ENCODE measurements at regions not wholly inside any gene's neighbourhood (a gene's known extent, or its start where the extent isn't known, plus 50 kb on each side); places are given as distances from the start of the nearest gene placed in this dataset.
"Not testable (repeated sequence)": the region's sequence is repeated elsewhere in the genome, so short reads cannot be mapped to it uniquely, and the experiment has no call there.

DNA sequence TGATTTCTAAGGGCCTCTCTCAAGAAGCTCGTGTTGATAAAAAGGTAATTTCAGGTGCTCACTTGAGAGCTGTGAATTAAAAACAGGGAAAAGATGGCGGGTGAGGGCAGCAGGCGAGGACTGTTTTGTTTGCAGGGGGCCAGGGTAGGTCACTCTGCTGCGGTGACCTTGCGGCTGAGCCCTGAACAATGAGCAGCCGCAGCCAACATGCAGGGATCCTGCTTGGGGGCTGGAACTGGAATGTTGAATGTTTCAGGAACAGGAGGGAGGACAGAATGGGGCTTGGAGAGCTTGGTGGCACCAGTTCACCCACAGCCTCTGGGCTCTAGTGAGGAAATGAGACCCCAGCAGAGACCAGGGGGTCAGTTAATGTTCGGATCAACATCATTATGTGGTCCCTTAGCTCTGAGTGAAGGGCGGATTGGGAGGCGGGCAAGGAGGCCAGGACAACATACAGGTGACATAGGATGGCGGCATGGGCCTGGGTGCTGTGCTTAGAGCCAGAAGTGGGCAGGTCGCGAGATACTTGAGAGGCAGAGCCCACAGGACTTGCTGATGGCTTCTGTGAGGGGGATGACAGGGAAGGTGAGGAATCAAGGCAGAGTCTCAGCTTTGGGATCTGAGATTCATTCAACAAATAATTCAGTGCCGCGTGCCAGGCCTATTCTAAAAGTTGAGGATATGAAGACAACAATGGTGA is 94.9 kb downstream of the CRLF3 start:
- H3K27ac ChIP-seq (ENCODE audit: low read length in 2 of 2); ATAC-seq (ENCODE audit: low read depth); H3K36me3 ChIP-seq (replicated peaks in 1 of 2; ENCODE audit: control extremely low read depth in 1 of 2, control insufficient read depth in 1 of 2, extremely low read depth in 1 of 2, insufficient read depth in 2 of 2, low read length in 1 of 2); POLR2A ChIA-PET; H3K27me3 ChIP-seq (replicated peaks in 1 of 4; ENCODE audit: control extremely low read depth in 1 of 4, control insufficient read depth in 3 of 4, insufficient read depth in 4 of 4, low read length in 3 of 4); H2AFZ ChIP-seq (ENCODE audit: insufficient read depth, low read depth, low read length, poor library complexity, severe bottlenecking); H3K27me3 Mint-ChIP-seq; H3K4me3 ChIP-seq (ENCODE audit: control extremely low read depth in 1 of 5, extremely low read depth in 1 of 5, insufficient read depth in 1 of 5, low read depth in 2 of 5, low read length in 4 of 5); H3K9me3 Mint-ChIP-seq (ENCODE audit: insufficient read depth); DNase-seq; intact Hi-C loops (cut with micrococcal nuclease); H4K20me1 ChIP-seq (ENCODE audit: control insufficient read depth, insufficient read depth, low read length, poor library complexity, severe bottlenecking); H3K9ac ChIP-seq (ENCODE audit: low read length); H3K4me2 ChIP-seq (replicated peaks; ENCODE audit: low read depth, low read length, poor library complexity, severe bottlenecking); H3K9me3 ChIP-seq (ENCODE audit: control extremely low read depth in 1 of 3, control insufficient read depth in 2 of 3, insufficient read depth in 1 of 3, low read length in 2 of 3): not testable (repeated sequence)
- Mint-ChIP-seq H3K27ac (peak overlapping the region; percentile 34), H3K4me3 (peak overlapping the region; percentile 59), H3K4me1 (peaks cover 29% of the 10 kb centered on the region)
- Histone ChIP-seq H3K79me2 (ENCODE audit: control insufficient read depth, insufficient read depth, low read length) (peaks cover 22% of the 10 kb centered on the region), H3K4me1 (ENCODE audit: control insufficient read depth in 2 of 2, insufficient read depth in 2 of 2, low read length in 2 of 2) (peaks cover 9 to 16% of the 10 kb centered on the region in 2 donors)
- WGBS (ENCODE audit: insufficient coverage): 92% methylated on average over 14 of the region's 14 CpGs
- CTCF ChIA-PET: interaction anchor here (0.6 kb wide), 1 partner anchor 49 kb away, joined by 3 read pairs; no protein-coding TSS in a partner anchor

DNA sequence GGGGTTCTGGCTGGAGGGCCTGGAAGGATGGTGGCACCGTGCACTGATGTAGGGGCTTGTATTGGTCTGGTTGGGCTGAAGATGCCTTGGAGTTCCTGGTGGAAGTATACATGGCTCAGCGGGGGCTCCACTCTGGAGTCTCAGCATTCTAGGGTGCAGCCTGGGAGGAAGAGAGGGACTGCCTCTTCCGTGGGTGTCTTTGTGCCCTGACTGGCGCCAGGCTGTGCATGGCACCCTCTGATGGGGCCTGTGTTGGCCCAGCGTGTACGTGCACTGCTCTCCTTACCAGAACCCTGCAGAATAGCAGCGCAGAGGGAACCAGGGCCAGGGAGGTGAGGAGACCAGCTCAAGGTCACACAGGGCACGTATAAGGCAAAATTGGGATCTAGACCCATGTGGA is 97.0 kb downstream of the CRLF3 start:
- intact Hi-C loops (cut with micrococcal nuclease); DNase-seq; H3K9me3 ChIP-seq (ENCODE audit: control extremely low read depth in 1 of 3, control insufficient read depth in 2 of 3, insufficient read depth in 1 of 3, low read length in 2 of 3); H3K27me3 Mint-ChIP-seq; H3K4me3 Mint-ChIP-seq; H3K27me3 ChIP-seq (replicated peaks in 1 of 4; ENCODE audit: control extremely low read depth in 1 of 4, control insufficient read depth in 3 of 4, insufficient read depth in 4 of 4, low read length in 3 of 4); H3K36me3 ChIP-seq (replicated peaks in 1 of 2; ENCODE audit: control extremely low read depth in 1 of 2, control insufficient read depth in 1 of 2, extremely low read depth in 1 of 2, insufficient read depth in 2 of 2, low read length in 1 of 2); H3K4me2 ChIP-seq (replicated peaks; ENCODE audit: low read depth, low read length, poor library complexity, severe bottlenecking); CTCF ChIA-PET; H2AFZ ChIP-seq (ENCODE audit: insufficient read depth, low read depth, low read length, poor library complexity, severe bottlenecking); H3K79me2 ChIP-seq (ENCODE audit: control insufficient read depth, insufficient read depth, low read length); POLR2A ChIA-PET; H3K27ac Mint-ChIP-seq; H3K9ac ChIP-seq (ENCODE audit: low read length); H3K4me3 ChIP-seq (ENCODE audit: control extremely low read depth in 1 of 5, extremely low read depth in 1 of 5, insufficient read depth in 1 of 5, low read depth in 2 of 5, low read length in 4 of 5); H3K27ac ChIP-seq (ENCODE audit: low read length in 2 of 2); H4K20me1 ChIP-seq (ENCODE audit: control insufficient read depth, insufficient read depth, low read length, poor library complexity, severe bottlenecking); H3K9me3 Mint-ChIP-seq (ENCODE audit: insufficient read depth); ATAC-seq (ENCODE audit: low read depth): not testable (repeated sequence)
- WGBS (ENCODE audit: insufficient coverage): 97% methylated on average over 5 of the region's 8 CpGs
- peaks cover 4 to 13% of the 10 kb centered on the region in 2 donors for H3K4me1 ChIP-seq (ENCODE audit: control insufficient read depth in 2 of 2, insufficient read depth in 2 of 2, low read length in 2 of 2)
- peaks cover 15% of the 10 kb centered on the region for H3K4me1 Mint-ChIP-seq

DNA sequence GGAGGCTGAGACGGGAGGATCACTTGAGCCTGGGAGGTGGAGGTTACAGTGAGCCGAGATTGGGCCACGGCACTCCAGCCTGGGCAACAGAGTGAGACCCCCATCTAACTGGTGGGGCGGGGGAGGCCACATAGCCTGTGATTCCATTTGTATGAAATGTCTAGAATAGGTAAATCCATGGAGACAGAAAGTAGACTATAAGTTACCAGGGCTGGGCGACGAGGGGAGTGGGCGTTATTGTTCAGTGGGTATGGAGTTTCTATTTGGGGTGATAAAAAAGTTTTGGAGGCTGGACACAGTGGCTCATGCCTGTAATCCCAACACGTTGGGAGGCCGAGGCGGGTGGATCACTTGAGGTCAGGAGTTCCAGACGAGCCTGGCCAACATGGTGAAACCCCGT is 97.8 kb downstream of the CRLF3 start:
- POLR2A ChIA-PET; H3K79me2 ChIP-seq (ENCODE audit: control insufficient read depth, insufficient read depth, low read length); H4K20me1 ChIP-seq (ENCODE audit: control insufficient read depth, insufficient read depth, low read length, poor library complexity, severe bottlenecking); H3K9ac ChIP-seq (ENCODE audit: low read length); H3K4me3 Mint-ChIP-seq; H3K36me3 ChIP-seq (replicated peaks in 1 of 2; ENCODE audit: control extremely low read depth in 1 of 2, control insufficient read depth in 1 of 2, extremely low read depth in 1 of 2, insufficient read depth in 2 of 2, low read length in 1 of 2); H3K27me3 Mint-ChIP-seq; CTCF ChIA-PET; H2AFZ ChIP-seq (ENCODE audit: insufficient read depth, low read depth, low read length, poor library complexity, severe bottlenecking); H3K9me3 ChIP-seq (ENCODE audit: control extremely low read depth in 1 of 3, control insufficient read depth in 2 of 3, insufficient read depth in 1 of 3, low read length in 2 of 3); ATAC-seq (ENCODE audit: low read depth); H3K4me3 ChIP-seq (ENCODE audit: control extremely low read depth in 1 of 5, extremely low read depth in 1 of 5, insufficient read depth in 1 of 5, low read depth in 2 of 5, low read length in 4 of 5); H3K27ac Mint-ChIP-seq; H3K27me3 ChIP-seq (replicated peaks in 1 of 4; ENCODE audit: control extremely low read depth in 1 of 4, control insufficient read depth in 3 of 4, insufficient read depth in 4 of 4, low read length in 3 of 4); H3K27ac ChIP-seq (ENCODE audit: low read length in 2 of 2); H3K9me3 Mint-ChIP-seq (ENCODE audit: insufficient read depth); H3K4me2 ChIP-seq (replicated peaks; ENCODE audit: low read depth, low read length, poor library complexity, severe bottlenecking); intact Hi-C loops (cut with micrococcal nuclease); DNase-seq: not testable (repeated sequence)
- peaks cover 14% of the 10 kb centered on the region for H3K4me1 Mint-ChIP-seq
- peaks cover 4 to 13% of the 10 kb centered on the region in 2 donors for H3K4me1 ChIP-seq (ENCODE audit: control insufficient read depth in 2 of 2, insufficient read depth in 2 of 2, low read length in 2 of 2)
- WGBS (ENCODE audit: insufficient coverage): 94% methylated on average over 12 of the region's 12 CpGs

DNA sequence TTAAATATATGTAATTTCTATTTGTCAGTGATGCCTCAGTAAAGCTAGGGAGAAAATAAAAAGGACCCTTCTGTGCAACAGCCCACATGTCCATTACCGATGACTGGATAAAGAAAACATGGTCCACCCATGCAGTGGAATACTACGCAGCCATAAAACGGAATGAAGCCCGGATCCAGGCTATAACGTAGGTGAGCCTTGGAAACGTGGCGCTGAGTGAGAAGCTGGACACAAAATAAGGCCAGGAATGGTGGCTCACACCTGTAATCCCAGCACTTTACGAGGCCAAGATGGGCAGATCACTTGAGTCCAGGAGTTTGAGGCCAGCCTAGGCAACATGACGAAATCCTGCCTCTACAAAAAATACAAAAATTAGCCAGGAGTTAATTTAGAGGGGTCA is 98.2 kb downstream of the CRLF3 start:
- H3K9me3 Mint-ChIP-seq (ENCODE audit: insufficient read depth); H3K4me3 ChIP-seq (ENCODE audit: control extremely low read depth in 1 of 5, extremely low read depth in 1 of 5, insufficient read depth in 1 of 5, low read depth in 2 of 5, low read length in 4 of 5); H3K27ac Mint-ChIP-seq; H3K79me2 ChIP-seq (ENCODE audit: control insufficient read depth, insufficient read depth, low read length); H3K4me3 Mint-ChIP-seq; H3K4me2 ChIP-seq (replicated peaks; ENCODE audit: low read depth, low read length, poor library complexity, severe bottlenecking); H2AFZ ChIP-seq (ENCODE audit: insufficient read depth, low read depth, low read length, poor library complexity, severe bottlenecking); CTCF ChIA-PET; H3K27me3 Mint-ChIP-seq; H3K27ac ChIP-seq (ENCODE audit: low read length in 2 of 2); H4K20me1 ChIP-seq (ENCODE audit: control insufficient read depth, insufficient read depth, low read length, poor library complexity, severe bottlenecking); H3K36me3 ChIP-seq (replicated peaks in 1 of 2; ENCODE audit: control extremely low read depth in 1 of 2, control insufficient read depth in 1 of 2, extremely low read depth in 1 of 2, insufficient read depth in 2 of 2, low read length in 1 of 2); ATAC-seq (ENCODE audit: low read depth); POLR2A ChIA-PET; H3K9ac ChIP-seq (ENCODE audit: low read length); intact Hi-C loops (cut with micrococcal nuclease); H3K9me3 ChIP-seq (ENCODE audit: control extremely low read depth in 1 of 3, control insufficient read depth in 2 of 3, insufficient read depth in 1 of 3, low read length in 2 of 3); H3K27me3 ChIP-seq (replicated peaks in 1 of 4; ENCODE audit: control extremely low read depth in 1 of 4, control insufficient read depth in 3 of 4, insufficient read depth in 4 of 4, low read length in 3 of 4); DNase-seq: not testable (repeated sequence)
- H3K4me1 Mint-ChIP-seq: peaks cover 12% of the 10 kb centered on the region
- 99% methylated on average over 8 of the region's 9 CpGs for WGBS (ENCODE audit: insufficient coverage)
- peaks cover 4 to 13% of the 10 kb centered on the region in 2 donors for H3K4me1 ChIP-seq (ENCODE audit: control insufficient read depth in 2 of 2, insufficient read depth in 2 of 2, low read length in 2 of 2)
